ENCODE measurements at regions not wholly inside any gene's neighbourhood (a gene's known extent, or its start where the extent isn't known, plus 50 kb on each side); places are given as distances from the start of the nearest gene placed in this dataset.
A peak's percentile ranks its signal among the peaks of the same experiment; 100 is the strongest.

DNA sequence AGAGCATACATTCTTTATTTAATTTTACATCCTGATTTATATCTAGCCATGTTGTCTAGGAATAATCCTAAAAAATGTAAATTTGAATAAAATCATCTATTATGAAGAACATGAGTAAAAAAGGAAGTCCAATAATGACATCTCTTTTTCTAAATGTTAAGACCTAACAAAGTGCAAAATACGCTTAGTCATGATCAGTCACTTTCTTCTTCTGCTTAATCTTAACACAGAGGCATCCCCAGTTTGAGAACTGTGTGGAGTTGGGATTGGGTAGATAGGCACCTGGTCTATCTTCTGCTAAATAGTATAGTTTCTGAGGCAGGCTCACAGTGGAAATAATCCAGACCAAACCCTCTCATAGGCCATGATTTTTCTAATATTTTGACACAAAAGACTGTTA is 311.7 kb upstream of the LRRC7 start:
- no peak for DNase-seq

DNA sequence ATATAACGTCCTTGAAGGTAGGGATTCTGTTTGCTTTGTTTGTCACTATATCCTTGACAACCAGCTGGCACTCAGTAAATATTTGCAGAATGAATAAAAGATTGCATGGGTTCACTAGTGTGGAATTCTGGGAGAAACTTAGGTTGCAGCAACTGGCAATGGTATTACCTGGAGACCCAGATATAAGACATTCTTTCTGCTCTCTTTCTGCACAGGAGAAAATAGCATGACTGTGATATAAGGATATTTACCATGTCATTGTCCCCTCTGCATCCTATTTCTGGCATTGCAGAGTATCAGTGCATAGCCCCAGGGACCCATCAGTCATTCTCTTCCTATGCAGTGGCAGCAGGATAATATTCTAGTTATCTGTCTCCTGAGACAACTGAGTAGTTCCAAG is 308.9 kb upstream of the LRRC7 start:
- no peak for DNase-seq

DNA sequence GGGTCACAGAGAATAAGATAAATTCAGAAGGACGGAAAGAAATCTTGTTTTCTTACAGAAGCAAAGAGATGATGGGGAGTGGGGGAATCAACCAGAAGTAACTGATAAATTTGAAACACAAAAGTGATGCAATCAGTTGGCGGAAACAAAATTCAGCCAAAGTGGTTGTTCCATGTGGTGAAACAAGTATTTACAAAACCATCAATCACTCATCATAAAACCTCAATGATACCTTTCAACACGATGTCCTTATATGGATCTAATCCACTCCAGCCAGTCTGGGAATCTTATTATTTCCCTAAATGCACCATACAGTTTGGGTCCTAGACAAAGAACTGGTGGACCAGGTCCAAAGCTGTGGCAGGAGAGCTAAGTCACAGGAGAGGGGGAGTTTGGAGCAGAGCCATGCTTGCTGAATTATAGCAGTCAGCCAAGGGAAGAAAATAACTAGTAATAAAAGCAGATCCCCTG is 303.8 kb upstream of the LRRC7 start:
- no peak for DNase-seq

DNA sequence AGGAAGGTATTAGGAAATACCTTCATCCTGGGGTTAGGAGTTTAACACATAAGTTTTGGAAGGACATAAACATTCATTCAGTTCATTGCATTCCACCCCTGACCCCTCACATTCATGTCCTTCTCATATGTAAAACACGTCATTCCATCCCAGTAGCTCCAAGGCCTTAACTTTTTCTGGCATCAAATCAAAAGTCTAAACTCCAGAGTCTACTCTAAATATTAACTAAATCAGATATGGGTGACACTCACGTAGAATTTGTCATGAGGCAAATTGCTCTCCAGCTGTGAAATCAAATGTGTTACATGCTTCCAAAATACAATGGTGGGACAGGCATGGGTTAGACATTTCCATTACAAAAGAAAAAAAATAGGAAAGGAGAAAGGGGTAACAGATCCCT is 298.2 kb upstream of the LRRC7 start:
- no peak for DNase-seq

DNA sequence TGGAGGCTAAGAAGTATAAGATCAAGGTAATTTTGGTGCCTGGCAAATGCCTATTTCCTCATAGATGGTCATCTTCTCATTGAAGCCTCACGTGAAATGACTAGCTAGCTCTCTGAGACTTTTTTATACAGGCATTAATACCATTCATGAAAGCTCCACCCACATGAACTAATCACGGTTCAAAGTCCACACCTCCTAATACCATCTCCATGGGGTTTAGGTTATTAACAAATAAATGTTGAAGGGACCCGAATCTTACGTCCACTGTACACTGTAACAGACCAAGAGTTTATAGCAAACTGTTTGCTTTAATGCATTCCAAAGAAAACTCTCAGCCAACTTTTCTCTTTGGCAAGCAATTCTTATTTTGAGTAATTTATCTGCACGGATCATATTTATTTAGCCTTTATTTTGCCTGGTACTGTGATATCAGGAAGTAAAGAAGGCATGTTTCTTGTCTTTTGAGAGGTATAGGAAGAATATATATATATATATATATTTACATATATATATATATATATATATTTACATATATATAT is 296.1 kb upstream of the LRRC7 start:
- DNase-seq = no peak

DNA sequence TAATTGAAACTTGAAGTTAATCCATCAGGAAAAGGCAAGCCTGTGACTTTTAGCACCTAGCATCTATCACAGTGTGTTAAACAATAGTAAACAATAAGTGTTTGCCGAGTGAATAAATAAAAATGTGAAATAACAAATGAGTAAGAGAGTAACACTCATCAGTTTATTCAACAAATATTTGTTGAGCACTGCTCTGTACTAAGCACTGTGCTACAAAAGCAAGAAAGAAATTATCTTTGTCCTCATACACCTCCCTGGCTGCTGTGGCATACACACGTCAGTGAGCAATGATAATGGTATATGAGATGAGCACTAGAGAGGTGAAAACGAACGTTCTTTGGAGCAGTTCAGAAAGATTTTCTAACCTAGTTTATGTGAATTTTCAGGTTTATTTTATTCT is 295.0 kb upstream of the LRRC7 start:
- DNase-seq = no peak

DNA sequence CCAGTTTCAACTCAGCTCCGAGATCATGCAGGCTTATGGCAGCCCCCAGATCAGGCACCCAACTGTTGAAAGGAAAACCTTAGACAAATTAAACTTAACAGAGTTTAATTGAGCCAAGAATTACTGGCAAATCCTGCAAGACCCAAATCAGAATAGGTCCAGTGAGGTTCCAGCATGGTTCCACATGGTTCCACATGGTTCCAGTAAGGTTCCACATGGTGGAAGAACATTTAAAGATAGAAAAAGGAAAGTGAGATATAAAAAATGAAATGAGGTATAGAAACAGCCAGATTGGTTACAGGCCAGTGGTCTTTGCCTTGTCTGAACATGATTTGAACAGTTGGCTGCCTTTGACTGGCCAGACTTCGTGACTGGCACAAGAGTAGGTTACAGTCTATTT is 288.8 kb upstream of the LRRC7 start:
- DNase-seq = no peak

DNA sequence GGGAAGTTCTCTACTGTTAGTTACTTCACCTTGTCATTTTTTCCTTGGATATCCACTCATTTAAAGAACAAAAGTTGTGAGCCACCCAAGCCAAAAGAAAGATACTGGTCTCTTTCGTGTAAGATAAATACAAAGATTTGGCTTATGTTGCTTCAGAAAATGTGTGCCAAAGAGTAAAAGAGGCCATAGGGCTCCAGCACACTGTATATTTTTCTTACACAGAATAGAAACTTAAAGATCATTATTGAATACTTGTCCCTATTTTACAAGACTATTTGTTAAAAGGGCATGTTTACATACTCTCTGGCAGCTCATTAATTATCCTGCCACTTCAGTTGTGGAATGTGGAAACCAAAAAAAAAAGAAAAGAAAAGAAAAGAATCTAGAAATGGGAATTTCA is 284.2 kb upstream of the LRRC7 start:
- no peak for DNase-seq

DNA sequence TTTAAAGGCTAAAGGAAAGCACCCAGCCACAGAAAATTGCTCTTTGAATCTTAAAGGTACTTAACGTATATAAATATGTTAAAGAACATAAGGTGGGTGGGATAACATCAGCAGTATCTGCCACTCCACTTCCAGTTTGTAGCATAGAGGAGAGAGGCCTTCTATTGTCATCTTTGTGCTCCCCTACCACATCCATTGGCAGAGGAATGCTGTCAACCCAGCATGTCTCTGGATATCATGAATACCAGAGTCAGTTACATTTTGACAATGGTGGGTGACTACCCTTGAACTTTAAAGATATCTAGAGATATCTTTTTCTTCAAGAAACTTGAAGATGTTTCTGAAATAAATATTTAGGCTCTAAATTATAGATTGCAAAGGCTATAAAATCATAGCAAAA is 283.2 kb upstream of the LRRC7 start:
- DNase-seq = no peak

DNA sequence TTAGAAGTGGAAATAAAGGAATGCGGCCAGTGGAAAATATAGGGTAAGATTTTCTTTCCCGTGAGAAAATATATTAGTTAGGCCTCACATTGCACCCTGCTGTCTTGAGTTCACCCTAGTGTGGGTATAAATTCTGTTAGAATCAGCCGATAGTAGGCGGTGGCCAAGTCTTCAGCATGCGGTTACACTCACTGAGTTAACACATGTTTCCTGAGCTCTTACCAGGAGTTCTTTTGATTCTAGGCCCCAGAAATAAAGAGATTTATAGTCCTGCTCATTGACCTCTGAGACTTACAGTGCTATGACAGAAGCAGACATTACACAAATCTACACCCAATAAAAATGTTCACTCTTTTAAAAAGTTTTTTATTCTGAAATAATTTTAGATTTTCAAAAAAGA is 279.3 kb upstream of the LRRC7 start:
- no peak for DNase-seq

DNA sequence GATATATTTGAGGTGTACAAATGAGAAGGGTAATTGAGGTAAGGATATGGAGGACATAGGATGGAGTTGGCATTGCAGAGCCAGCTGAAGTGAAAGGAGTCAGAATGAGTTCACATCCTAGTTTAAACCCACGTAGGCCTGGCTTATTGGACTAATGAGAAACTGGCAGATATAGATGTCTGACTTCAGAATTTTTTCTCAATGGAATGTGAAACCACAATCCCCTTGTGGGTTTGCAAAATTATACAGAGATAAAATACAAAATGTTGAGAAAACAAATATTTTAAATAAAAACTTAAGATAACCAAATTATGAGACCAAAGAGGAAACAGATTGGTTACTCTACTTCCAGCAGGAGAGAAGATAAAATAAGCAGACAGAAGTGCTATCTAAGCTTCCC is 277.4 kb upstream of the LRRC7 start:
- no peak for DNase-seq

DNA sequence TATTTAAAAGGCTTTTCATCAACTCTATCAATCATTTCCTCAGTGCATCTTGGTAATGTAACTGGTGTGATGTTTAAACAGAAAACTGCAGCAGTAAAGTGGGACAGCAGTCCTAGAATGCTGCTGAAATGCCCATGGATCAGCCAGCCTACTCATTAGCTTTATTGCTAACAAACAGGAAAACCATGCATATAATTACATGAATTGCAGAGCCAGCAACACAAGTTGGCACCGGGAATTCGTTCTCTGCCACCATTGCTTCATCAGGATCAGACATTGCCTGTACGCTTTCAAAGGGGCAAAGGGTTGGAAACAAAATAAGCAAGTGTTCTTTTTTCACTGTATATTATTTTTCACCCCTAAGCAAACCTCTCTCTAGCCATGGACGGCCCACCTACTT is 276.2 kb upstream of the LRRC7 start:
- DNase-seq = no peak

DNA sequence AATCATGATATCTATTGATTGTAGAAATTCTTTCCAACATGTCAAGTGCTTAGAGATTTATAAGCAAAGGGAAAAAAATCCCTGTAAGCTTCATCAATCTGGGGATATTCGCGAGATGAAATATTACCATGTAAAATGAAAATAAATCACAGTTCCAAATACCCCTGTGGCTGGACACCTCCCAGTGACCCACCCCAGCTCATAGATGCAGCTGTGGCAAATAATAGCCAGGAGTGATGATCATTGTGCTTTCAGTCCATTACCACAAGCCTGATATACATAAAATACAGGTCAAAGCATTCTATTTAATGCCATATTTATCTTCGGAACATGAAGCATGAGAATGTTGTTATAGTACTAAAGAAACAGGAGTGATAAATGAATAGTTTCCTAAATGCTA is 274.9 kb upstream of the LRRC7 start:
- DNase-seq = no peak

DNA sequence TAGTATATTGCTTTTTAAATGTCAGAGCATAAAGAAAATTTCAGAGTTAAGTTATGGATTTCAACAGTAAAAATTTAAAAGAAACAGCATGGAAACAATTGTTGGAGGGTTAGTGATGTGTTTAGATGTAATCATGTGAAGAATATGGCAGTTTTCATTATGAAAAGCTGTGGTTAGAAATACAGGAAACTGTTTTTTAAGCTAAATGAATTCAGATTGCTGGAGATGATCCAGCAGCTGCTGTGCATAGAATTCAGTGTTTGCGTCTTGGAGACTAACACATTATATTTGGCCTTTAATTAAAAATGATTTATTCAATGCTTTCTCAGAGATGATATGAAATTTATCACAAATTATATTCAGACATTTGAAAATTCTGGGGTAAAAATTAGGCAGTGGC is 273.6 kb upstream of the LRRC7 start:
- no peak for DNase-seq

DNA sequence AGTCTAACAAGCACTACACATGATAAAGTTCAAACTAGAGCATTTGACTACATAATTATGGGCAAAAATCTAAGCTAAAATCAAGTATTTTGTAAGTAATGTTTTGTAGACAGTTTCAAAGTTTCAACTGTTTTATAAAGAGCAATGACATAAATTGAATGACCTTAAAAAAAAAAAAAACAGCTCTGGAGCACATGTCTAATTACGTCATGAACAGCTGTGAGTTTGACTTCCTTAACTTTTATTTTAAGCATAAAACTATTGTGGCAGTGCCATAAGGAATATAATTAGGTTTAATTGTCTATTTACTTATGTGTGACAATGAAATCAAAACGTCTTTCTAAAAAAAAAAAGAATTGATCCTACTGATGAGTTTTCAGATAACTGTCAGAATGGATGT is 272.5 kb upstream of the LRRC7 start:
- peak in 1 of 4 experiments; percentile 8 for DNase-seq

DNA sequence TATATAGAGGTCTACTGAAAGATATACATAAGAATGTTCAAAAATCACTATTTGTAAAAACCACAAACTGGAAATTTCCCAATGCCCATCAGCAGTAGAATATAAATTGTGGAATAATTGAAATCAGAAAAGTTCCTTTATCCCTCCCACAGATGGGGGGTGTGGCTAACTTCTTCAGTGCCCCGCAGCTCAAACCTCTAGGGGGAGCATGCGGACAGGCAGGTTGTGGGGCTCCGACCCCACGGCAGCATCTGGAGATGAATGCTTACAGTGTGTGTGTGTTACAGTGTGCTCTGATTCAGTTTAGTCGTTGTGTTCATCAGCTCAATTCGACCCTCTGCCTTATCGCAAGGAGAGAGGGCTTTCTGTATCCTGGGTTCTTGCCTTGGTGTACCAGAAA is 262.1 kb upstream of the LRRC7 start:
- no peak for DNase-seq

DNA sequence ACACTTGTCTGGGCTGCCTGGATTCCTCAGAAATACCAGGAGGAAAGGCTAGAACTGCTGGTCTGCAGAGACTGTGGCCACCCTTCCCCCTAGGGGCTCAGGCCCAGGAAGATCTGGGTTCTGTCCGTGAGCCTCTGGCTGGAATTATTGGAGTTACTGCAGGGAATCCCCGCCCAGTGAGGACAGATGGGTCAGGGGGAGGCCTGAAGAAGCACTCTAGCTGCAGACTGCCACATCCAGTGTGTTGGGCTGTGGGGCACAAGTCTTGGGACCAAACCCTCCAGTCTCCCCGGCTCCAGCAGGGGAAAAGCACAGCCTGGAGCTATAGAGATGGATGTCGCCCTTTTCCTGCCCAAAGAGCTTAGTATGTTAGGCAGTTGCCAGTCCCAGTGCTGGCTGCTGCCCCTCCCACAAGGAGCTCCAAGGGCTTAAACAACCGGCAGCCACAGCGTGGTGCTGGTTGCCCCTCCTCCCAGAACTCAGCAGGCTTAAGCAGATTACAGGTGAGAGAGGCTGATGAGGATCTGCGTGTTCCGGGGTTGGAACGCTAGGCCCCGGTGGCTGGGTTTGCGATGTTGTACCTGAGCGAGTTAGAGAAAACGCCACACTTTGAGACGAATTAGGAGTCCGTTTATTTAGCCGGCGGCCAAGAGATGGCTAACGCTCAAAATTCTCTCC is 255.5 kb upstream of the LRRC7 start:
- DNase-seq = no peak

DNA sequence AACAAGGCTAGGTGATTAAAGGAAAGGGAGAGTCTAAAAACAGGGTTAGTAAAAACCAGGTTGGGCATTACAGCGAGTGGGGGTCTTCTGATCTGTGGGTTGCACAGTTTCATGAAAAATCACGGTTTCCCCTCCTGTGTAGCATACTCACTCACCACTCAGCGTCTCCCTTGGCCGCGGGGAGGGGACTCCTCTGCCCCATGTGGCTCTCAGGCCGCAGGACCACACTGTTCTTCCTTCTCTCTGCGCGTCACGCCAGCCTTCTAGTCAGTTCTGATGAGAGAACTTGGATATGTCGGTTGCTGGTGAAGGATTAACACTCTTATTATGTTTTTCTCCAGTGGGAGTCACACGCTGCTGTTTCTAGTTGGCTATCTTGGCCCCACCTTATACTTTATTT is 254.6 kb upstream of the LRRC7 start:
- no peak for DNase-seq

DNA sequence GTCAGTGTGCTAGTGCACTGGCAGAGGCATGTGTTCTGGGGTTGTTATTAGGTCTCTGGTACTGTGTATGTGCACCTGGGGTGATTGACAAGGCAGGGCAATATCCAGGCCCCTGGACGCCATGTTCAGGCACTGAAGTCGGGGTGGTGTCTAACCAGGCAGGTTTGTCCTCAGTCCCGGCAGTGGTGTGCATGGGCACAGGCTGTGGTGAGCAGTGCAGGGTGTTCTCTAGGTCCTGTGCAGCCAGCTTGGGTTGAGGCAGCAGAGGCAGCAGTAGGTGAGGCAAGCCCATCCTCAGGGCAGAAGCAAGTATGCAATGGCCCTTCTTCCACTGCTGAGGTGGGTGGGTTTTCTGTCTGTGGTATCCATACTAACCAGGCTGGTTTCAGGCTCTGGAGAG is 252.3 kb upstream of the LRRC7 start:
- no peak for DNase-seq

DNA sequence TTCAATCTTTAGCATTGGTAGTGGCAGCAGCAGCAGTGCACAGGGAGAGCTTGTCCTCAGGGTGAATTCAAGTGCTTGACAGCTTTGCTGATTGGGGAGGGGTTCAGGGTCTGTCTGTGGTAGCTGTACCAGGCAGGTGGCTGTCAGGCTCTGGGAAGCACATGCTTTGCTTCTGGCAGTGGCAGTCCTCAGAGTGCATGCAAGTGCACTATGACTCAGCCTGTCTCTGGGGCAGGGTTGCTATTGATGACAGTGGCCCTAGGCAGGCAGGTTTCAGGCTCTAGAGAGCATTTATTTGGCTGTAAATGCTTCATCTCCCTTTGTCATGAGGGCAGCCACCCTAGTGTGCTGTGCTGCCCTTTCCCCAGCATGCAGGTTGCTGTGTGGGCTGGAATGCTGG is 251.9 kb upstream of the LRRC7 start:
- DNase-seq = no peak

DNA sequence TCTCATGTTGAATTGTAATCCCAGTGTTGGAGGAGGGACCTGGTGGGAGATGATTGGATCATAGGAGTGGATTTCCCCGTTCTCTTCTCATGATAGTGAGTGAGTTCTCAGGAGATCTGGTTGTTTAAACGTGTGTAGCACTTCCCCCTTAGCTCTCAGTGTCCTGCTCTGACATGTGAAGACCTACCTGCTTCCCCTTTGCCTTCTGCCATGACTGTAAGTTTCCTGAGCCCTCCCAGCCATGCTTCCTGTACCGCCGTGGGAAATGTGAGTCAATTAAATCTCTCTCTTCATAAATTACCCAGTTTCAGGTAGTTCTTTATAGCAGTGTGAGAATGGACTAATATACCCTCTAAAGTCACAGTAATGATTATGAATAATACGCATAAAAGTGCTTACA is 248.4 kb upstream of the LRRC7 start:
- no peak for DNase-seq

DNA sequence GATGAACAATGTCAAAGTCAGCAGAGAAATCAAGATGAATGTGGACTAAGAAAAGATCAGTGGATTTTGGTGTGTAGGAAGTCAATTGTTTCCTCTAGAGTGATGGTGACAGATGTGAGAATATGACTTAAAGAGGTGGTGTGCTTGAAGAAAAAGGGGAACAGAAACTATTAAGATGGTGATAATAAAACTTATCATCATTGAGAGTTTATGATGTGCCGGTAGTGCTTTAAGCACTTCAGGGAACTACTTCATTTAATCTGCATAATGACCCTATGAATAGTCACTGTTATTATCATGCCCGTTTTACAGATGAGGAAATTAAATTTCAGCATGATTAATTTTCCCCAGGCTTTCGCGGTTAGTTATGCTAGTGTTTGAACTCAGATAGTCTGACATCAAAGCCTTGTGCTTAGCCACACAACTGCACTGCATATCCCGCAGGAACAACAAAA is 246.9 kb upstream of the LRRC7 start:
- DNase-seq = no peak

DNA sequence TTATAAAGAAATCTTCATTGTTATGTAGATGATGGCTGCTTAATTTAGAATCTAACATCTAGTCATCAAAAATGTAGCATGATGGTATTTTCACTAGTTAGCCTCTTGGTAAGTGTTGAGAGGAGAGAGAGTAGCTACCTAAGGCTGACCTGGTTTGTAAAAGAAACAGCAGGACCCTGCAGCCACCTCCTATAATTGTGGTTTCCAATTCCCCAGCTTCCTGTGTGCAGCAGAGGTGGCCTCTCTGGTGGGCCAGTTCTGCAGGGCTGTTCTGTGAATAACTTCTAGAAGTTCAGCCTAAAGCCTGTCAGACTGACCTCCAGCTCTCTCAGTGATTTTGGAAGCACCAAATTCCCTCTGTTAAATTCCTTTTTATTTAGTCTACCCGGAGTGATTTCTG is 246.4 kb upstream of the LRRC7 start:
- no peak for DNase-seq

DNA sequence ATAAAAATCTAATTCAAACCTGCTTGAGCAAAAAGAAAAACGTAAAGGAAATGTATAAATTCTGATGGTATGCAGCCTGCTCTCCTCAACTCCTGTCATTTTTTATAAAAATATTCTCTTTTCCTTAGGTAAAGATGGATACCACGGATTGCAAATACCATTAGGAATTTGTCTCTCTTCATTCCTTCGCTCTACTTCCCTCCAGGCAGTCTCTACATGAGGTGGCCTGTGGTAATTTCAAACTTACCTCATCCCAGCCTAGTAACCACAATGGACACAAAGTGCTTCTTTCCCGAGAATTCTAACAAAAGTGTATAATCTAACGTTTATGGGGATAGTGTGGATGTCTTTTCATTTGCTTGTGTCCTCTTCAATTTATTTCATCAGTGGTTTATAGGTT is 239.5 kb upstream of the LRRC7 start:
- no peak for DNase-seq

DNA sequence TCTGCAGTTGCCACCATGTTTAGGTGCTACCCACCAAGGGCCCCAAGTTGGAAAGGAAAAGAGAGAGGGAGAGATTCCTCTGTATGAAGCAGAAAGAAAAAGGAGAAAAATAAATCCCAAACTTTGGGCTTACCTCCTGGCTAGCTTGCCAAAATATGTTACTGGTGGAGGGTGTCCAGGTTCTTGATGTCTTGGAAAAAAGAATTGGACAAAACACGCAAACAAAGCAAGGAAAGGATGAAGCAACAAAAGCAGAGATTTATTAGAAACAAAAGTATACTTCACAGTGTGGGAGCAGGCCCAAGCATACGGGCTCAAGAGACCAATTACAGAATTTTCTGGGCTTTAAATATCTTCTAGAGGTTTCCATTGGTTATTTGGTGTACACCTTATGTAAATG is 204.5 kb upstream of the LRRC7 start:
- DNase-seq = no peak
